VCaP (cell line): ENCODE measurements at regions not wholly inside any gene's neighbourhood (a gene's known extent, or its start where the extent isn't known, plus 50 kb on each side); places are given as distances from the start of the nearest gene placed in this dataset.

ENCODE experiments used
- H3K27ac ChIP-seq: fragments of 450-650 bp; 2 replicates; pipeline ENCODE4 v1.5.1; 2017
- TF ChIP-seq, protein P1 (sequence below): fragments of 450-650 bp; conservative IDR thresholded peaks from 2 replicates; pipeline ENCODE4 v1.5.1; 2017; ENCODE audit warnings: mild to moderate bottlenecking, moderate library complexity

DNA sequence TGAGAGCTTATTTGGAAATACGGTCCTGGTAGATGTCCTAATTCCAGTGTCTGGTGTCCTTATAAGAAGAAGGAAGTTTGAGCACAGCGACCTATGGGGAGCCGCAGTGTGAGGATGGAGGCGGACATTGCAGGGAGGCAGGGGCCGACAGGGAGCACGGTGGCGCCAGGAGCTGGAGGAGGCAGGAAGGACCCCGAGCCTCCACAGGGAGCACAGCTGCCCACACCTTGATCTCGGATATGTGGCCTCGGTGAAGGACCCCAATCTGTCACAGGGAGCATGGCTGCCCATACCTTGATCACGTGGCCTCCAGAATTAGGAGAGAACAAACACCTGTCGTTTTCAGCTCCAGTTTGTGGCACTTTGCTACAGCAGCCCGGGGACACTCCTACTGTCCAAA lies 461.6 kb upstream of the SALL3 start:
- TF ChIP-seq, protein P1, sequence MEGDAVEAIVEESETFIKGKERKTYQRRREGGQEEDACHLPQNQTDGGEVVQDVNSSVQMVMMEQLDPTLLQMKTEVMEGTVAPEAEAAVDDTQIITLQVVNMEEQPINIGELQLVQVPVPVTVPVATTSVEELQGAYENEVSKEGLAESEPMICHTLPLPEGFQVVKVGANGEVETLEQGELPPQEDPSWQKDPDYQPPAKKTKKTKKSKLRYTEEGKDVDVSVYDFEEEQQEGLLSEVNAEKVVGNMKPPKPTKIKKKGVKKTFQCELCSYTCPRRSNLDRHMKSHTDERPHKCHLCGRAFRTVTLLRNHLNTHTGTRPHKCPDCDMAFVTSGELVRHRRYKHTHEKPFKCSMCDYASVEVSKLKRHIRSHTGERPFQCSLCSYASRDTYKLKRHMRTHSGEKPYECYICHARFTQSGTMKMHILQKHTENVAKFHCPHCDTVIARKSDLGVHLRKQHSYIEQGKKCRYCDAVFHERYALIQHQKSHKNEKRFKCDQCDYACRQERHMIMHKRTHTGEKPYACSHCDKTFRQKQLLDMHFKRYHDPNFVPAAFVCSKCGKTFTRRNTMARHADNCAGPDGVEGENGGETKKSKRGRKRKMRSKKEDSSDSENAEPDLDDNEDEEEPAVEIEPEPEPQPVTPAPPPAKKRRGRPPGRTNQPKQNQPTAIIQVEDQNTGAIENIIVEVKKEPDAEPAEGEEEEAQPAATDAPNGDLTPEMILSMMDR = no peak
- H3K27ac ChIP-seq = no peak overlapping the region

- TF ChIP-seq, protein P1 = no peak
- H3K27ac ChIP-seq = no peak overlapping the region
These were observed 460.8 kb upstream of the SALL3 start for GRCh38 chr18:78518805-78519204.

DNA sequence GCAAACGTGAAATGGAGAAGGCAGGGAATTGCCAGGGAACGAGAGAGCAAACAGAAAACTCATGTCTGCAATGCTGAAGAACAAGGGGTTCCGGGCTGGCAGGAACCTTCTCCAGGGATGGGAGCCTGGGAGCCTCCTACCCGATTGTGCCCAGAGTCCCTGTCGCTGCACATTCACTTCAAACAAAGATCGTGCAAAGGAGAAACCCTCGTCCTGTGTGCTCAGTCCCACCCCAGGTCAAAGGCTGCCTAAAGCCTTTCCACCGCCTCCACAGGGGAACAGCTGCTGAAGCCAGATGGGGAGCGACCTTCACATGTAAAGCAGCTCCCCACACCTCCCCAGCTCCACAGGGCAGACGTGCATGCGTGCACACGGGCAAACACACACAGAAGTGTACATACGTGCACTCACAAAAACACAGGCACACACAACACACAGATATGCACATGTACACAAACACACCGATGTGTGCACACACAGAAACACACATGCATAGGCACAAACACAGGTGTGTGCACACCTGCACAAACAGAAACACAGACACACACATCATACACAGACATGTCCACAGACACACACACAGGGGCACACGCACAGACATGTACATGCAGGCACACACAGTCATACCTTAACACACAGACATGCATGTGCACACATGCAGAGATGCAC lies 460.1 kb upstream of the SALL3 start:
- TF ChIP-seq, protein P1 = no peak
- no peak overlapping the region for H3K27ac ChIP-seq

DNA sequence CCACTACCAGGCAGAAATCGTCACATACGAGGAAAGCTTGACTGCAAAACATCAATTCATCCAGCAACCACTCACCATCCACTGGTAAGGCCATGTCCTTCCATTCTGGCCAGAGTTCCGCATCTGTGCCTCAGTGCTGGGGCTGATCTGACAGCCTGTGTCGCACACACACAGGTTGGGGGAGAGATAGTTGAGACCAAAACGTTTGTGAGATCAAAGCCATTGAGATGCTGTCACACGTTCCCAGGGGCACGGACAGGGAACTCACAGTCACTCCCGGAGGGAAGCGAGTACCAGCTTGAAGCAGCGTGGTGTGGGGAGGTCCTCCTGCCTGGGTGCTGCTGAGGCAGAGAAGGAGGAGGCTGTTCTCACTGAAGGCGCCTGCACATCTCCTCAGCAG lies 458.5 kb upstream of the SALL3 start:
- TF ChIP-seq, protein P1 = no peak
- H3K27ac ChIP-seq = no peak overlapping the region

DNA sequence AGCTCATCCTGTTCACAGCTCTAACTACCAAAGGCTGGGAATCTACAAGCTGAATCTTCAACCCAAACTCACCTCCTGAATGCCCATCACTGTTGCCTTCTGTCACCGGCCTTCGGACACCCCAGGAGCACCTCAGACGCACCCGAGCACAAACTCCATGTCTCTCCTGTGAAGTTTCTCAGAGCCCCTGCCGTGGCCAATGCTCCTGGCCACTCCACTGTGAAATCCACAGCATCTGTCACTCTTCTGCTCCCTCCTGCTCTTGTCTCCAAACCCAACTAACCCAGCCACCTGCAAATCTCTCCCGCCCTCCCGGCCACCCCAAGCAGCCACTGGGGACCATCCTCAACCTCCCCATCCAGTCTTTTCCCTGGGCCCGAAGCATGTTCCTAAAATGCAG lies 457.9 kb upstream of the SALL3 start:
- no peak overlapping the region for H3K27ac ChIP-seq
- TF ChIP-seq, protein P1 = no peak

- TF ChIP-seq, protein P1 = no peak
- H3K27ac ChIP-seq = no peak overlapping the region
These were observed 457.1 kb upstream of the SALL3 start for GRCh38 chr18:78522507-78522906.

GRCh38 chr18:78523850-78524249 lies 455.8 kb upstream of the SALL3 start:
- TF ChIP-seq, protein P1 = no peak
- H3K27ac ChIP-seq = no peak overlapping the region
